H9 (cell line): ENCODE measurements at regions not wholly inside any gene's neighbourhood (a gene's known extent, or its start where the extent isn't known, plus 50 kb on each side); places are given as distances from the start of the nearest gene placed in this dataset.

ENCODE experiments used
- DNase-seq: peaks from one replicate; pipeline ENCODE4 v3.0.0-alpha.2; 2017
- H2AFZ ChIP-seq: one replicate; pipeline ENCODE4 v1.6.1; 2013; ENCODE audit warnings: mild to moderate bottlenecking, low read length, control low read depth, moderate library complexity
- H2AK5ac ChIP-seq: 2 replicates; pipeline ENCODE4 v1.6.1; 2013; ENCODE audit warnings: low read length, control low read depth, mixed read lengths; ENCODE audit not compliant: insufficient read length
- H2BK120ac ChIP-seq: one replicate; pipeline ENCODE4 v1.6.1; 2013; ENCODE audit warnings: low read depth, mild to moderate bottlenecking, low read length, control low read depth, inconsistent platforms; ENCODE audit not compliant: poor library complexity, severe bottlenecking
- H2BK12ac ChIP-seq: 2 replicates; pipeline ENCODE4 v1.6.1; 2013; ENCODE audit warnings: low read length, control low read depth, mixed read lengths, low read depth; ENCODE audit not compliant: insufficient read length
- H2BK15ac ChIP-seq: 2 replicates; pipeline ENCODE4 v1.6.1; 2013; ENCODE audit warnings: low read depth, low read length, control low read depth
- H2BK20ac ChIP-seq: one replicate; pipeline ENCODE4 v1.6.1; 2013; ENCODE audit warnings: low read depth, mild to moderate bottlenecking, low read length, control low read depth, inconsistent platforms; ENCODE audit not compliant: poor library complexity, severe bottlenecking
- H2BK5ac ChIP-seq: 2 replicates; pipeline ENCODE4 v1.6.1; 2013; ENCODE audit warnings: low read length, control low read depth, mixed read lengths; ENCODE audit not compliant: insufficient read length
- H3K14ac ChIP-seq: 2 replicates; pipeline ENCODE4 v1.6.1; 2013; ENCODE audit warnings: low read length, control low read depth; ENCODE audit not compliant: insufficient read depth
- H3K18ac ChIP-seq: 2 replicates; pipeline ENCODE4 v1.6.1; 2013; ENCODE audit warnings: low read depth, mild to moderate bottlenecking, mixed read lengths, low read length, control low read depth; ENCODE audit not compliant: insufficient read length
- H3K23ac ChIP-seq: 2 replicates; pipeline ENCODE4 v1.6.1; 2013; ENCODE audit warnings: low read length, control low read depth, mixed read lengths, low read depth; ENCODE audit not compliant: insufficient read length
- H3K23me2 ChIP-seq: 2 replicates; pipeline ENCODE4 v1.6.1; 2013; ENCODE audit warnings: low read depth, mild to moderate bottlenecking, mixed read lengths, low read length, control low read depth; ENCODE audit not compliant: insufficient read length, poor library complexity, severe bottlenecking
- H3K27ac ChIP-seq: 2 replicates; pipeline ENCODE4 v1.5.1; 2013; ENCODE audit warnings: low read length, control low read depth, mixed read lengths, low read depth; ENCODE audit not compliant: insufficient read length
- H3K27me3 ChIP-seq: 2 replicates; pipeline ENCODE4 v1.6.1; 2013; ENCODE audit warnings: low read length, control low read depth, inconsistent platforms; ENCODE audit not compliant: insufficient read depth
- H3K4ac ChIP-seq: 2 replicates; pipeline ENCODE4 v1.6.1; 2013; ENCODE audit warnings: low read depth, mild to moderate bottlenecking, control low read depth, inconsistent platforms, low read length, moderate library complexity
- H3K4me1 ChIP-seq: 2 replicates; pipeline ENCODE4 v1.6.1; 2013; ENCODE audit warnings: low read length, control low read depth, inconsistent platforms; ENCODE audit not compliant: insufficient read depth
- H3K4me2 ChIP-seq: 2 replicates; pipeline ENCODE4 v1.6.1; 2013; ENCODE audit warnings: low read length, control low read depth, mixed read lengths; ENCODE audit not compliant: insufficient read length, insufficient read depth
- H3K56ac ChIP-seq: 2 replicates; pipeline ENCODE4 v1.6.1; 2013; ENCODE audit warnings: low read depth, mild to moderate bottlenecking, mixed read lengths, low read length, control low read depth; ENCODE audit not compliant: insufficient read length
- H3K79me1 ChIP-seq: 2 replicates; pipeline ENCODE4 v1.6.1; 2013; ENCODE audit warnings: low read depth, mild to moderate bottlenecking, moderate library complexity, low read length, control low read depth, inconsistent platforms; ENCODE audit not compliant: insufficient read depth, poor library complexity, severe bottlenecking
- H3K79me2 ChIP-seq: 2 replicates; pipeline ENCODE4 v1.6.1; 2013; ENCODE audit warnings: low read length, control low read depth, inconsistent platforms; ENCODE audit not compliant: insufficient read depth
- H3K9ac ChIP-seq: 2 replicates; pipeline ENCODE4 v1.6.1; 2013; ENCODE audit warnings: low read length, control low read depth, mixed read lengths; ENCODE audit not compliant: insufficient read length; ENCODE audit errors: extremely low read depth
- H3K9me3 ChIP-seq: one replicate; pipeline ENCODE4 v1.6.1; 2013; ENCODE audit warnings: low read depth, low read length, inconsistent platforms; ENCODE audit not compliant: control insufficient read depth
- H3T11ph ChIP-seq: one replicate; pipeline ENCODE4 v1.6.1; 2013; ENCODE audit warnings: mild to moderate bottlenecking, low read length, control low read depth, inconsistent platforms
- H4K20me1 ChIP-seq: one replicate; pipeline ENCODE4 v1.6.1; 2013; ENCODE audit not compliant: control insufficient read depth, insufficient read length, insufficient read depth
- H4K5ac ChIP-seq: 2 replicates; pipeline ENCODE4 v1.6.1; 2013; ENCODE audit warnings: low read depth, mild to moderate bottlenecking, mixed read lengths, low read length, control low read depth; ENCODE audit not compliant: insufficient read length
- H4K8ac ChIP-seq: replicated peaks from 2 replicates; pipeline ENCODE4 v1.6.1; 2013; ENCODE audit warnings: low read length, control low read depth, mixed read lengths, low read depth; ENCODE audit not compliant: insufficient read length
- H4K91ac ChIP-seq: 2 replicates; pipeline ENCODE4 v1.6.1; 2013; ENCODE audit warnings: low read depth, mild to moderate bottlenecking, moderate library complexity, mixed read lengths, low read length, control low read depth; ENCODE audit not compliant: insufficient read length
- H3K27ac Mint-ChIP-seq, 3 experiments: 2 replicates in 2 of 3; 3 replicates in 1 of 3; pipeline ENCODE4 v1.8.0; 2020 to 2021; ENCODE audit warnings: mixed read lengths in 3 of 3, mild to moderate bottlenecking in 1 of 3, moderate library complexity in 1 of 3
- H3K27me3 Mint-ChIP-seq: 2 replicates; pipeline ENCODE4 v1.8.0; 2021; ENCODE audit warnings: low read depth, mild to moderate bottlenecking, moderate library complexity, mixed read lengths
- H3K36me3 Mint-ChIP-seq, 3 experiments: 2 replicates in 2 of 3; 3 replicates in 1 of 3; pipeline ENCODE4 v1.8.0; 2020 to 2021; ENCODE audit warnings: low read depth in 3 of 3, mixed read lengths in 3 of 3; ENCODE audit not compliant: insufficient read depth in 1 of 3
- H3K4me1 Mint-ChIP-seq, 2 experiments: 2 replicates each; pipeline ENCODE4 v1.8.0; 2020; ENCODE audit warnings: mixed read lengths in 2 of 2
- H3K4me3 Mint-ChIP-seq, 2 experiments: 2 replicates in 1 of 2; 3 replicates in 1 of 2; pipeline ENCODE4 v1.8.0; 2020 to 2021; ENCODE audit warnings: mild to moderate bottlenecking in 2 of 2, mixed read lengths in 2 of 2, moderate library complexity in 1 of 2
- H3K9me3 Mint-ChIP-seq, 2 experiments: 2 replicates in 1 of 2; 3 replicates in 1 of 2; pipeline ENCODE4 v1.8.0; 2020; ENCODE audit warnings: mild to moderate bottlenecking in 2 of 2, mixed read lengths in 2 of 2, moderate library complexity in 1 of 2
- CTCF ChIP-seq: fragments of 200-600 bp; sonication (generic); conservative IDR thresholded peaks from 3 replicates; pipeline ENCODE4 v1.8.0; 2021; ENCODE audit warnings: antibody characterized with exemption, mild to moderate bottlenecking
- WGBS: extraction: QIAGEN DNeasy Blood & Tissue Kit; methylation state at CpG from one replicate; pipeline ENCODE4 v1.1.7; 2013; ENCODE audit warnings: missing lambda C conversion rate, low lambda C conversion rate, mixed read lengths; ENCODE audit not compliant: insufficient read length; ENCODE audit errors: extremely low coverage; 5-methylcytosine and 5-hydroxymethylcytosine counted together

GRCh38 chr3:66567077-66567476 is 66.3 kb upstream of the LRIG1 start:
- H3K27ac Mint-ChIP-seq, result no peak overlapping the region
- no peak for TF ChIP-seq CTCF
- peaks cover 18 to 20% of the 10 kb centered on the region in 2 experiments for H3K4me1 Mint-ChIP-seq
- Histone ChIP-seq H2BK15ac (no peak overlapping the region; the same call in 1 of the 2 replicates), H2BK20ac (no peak overlapping the region), H2AK5ac (no peak overlapping the region), H2BK5ac (no peak overlapping the region), H4K91ac (no peak overlapping the region), H2AFZ (no peak overlapping the region), H3K9me3 (no peaks in the 10 kb centered on the region), H3K4ac (no peak overlapping the region), H4K8ac (no peak overlapping the region), H3K4me1 (peaks cover 2% of the 10 kb centered on the region), H3K9ac (no peak overlapping the region), H4K5ac (no peak overlapping the region), H4K20me1 (no peaks in the 10 kb centered on the region), H3K27ac (no peak overlapping the region), H3K4me2 (no peak overlapping the region), H3K27me3 (peaks cover under 1% of the 10 kb centered on the region; the same call in 1 of the 2 replicates), H2BK12ac (no peak overlapping the region), H3K23me2 (no peaks in the 10 kb centered on the region), H3K79me1 (no peaks in the 10 kb centered on the region), H3T11ph (no peak overlapping the region), H3K79me2 (no peaks in the 10 kb centered on the region), H3K14ac (no peak overlapping the region), H3K23ac (no peak overlapping the region), H3K56ac (no peak overlapping the region), H3K18ac (no peak overlapping the region), H2BK120ac (no peak overlapping the region)
- peaks cover 13 to 15% of the 10 kb centered on the region in 2 experiments; a peak in 4 of 5 replicates for H3K9me3 Mint-ChIP-seq
- H3K4me3 Mint-ChIP-seq, result no peak overlapping the region
- H3K36me3 Mint-ChIP-seq, result peaks cover 0 to 14% (median 4%) of the 10 kb centered on the region in 3 experiments; a peak in 4 of 7 replicates
- no CpG with 5 or more reads among the region's 2 CpGs for WGBS
- H3K27me3 Mint-ChIP-seq, result peaks cover 24% of the 10 kb centered on the region
- no peak for DNase-seq
